WI38 (cell line): ENCODE measurements at regions not wholly inside any gene's neighbourhood (a gene's known extent, or its start where the extent isn't known, plus 50 kb on each side); places are given as distances from the start of the nearest gene placed in this dataset.

Experiments
- H3K4me3 ChIP-seq: 2 replicates; pipeline ENCODE4 v1.5.1; 2011; ENCODE audit warnings: low read depth, mild to moderate bottlenecking, control low read depth, low read length
- CTCF ChIP-seq: IDR thresholded peaks from 2 replicates; pipeline ENCODE4 v1.5.1; 2012; ENCODE audit warnings: low read depth, mild to moderate bottlenecking, control low read depth, low read length

- no peak for TF ChIP-seq CTCF
- no peak overlapping the region for H3K4me3 ChIP-seq
Measured at GRCh38 chr2:105681927-105682326, 62.8 kb upstream of the NCK2 start.

DNA sequence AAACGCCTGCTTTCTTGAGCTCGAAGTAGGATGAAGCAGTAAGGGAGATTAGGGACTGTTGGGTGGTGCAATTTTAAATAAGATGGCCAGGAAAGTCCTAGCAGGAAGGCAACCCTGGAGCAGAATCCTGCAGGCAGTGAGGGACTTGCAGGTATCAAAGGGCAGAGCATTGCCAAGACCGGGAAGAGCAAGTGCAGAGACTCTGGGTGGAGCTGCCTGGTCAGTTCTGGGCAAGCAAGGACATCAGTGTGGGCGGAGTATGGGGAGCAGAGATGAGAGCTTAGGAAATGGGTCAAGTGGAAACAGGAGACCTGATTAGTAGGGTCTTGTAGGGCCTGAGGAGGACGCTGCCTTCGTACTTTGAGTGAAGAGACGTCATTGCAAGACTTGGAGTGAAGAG lies 64.4 kb upstream of the NCK2 start:
- TF ChIP-seq CTCF: no peak
- no peak overlapping the region for H3K4me3 ChIP-seq

- no peak for TF ChIP-seq CTCF
- no peak overlapping the region for H3K4me3 ChIP-seq
Measured at GRCh38 chr2:105678346-105678745, 66.4 kb upstream of the NCK2 start.

DNA sequence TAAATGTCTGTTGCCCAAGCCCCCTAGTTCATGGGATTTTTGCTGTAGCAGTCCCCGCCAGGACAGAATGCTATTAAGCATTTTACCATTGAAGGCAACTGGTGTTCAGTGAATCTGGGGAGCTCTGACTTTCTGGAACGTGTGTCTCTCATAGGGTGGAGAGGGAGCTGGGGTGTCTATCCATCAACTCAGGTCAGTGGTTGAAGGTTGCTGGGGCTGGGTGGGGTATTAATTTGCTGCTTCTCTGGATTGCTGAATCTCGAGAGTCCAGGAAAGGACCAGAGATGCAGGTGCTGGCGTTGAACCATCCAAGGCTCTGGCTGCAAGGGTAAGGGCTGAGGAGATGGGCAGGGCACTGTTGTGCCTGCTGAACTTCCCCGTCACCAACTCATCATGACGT lies 66.8 kb upstream of the NCK2 start:
- TF ChIP-seq CTCF: no peak

GRCh38 chr2:105675841-105676240 lies 68.9 kb upstream of the NCK2 start:
- H3K4me3 ChIP-seq: no peak overlapping the region
- no peak for TF ChIP-seq CTCF

More for the DNA sequence above, 66.8 kb upstream of the NCK2 start:
- H3K4me3 ChIP-seq: no peak overlapping the region

GRCh38 chr2:105674859-105675541 lies 69.7 kb upstream of the NCK2 start:
- TF ChIP-seq CTCF: no peak
- no peak overlapping the region for H3K4me3 ChIP-seq

DNA sequence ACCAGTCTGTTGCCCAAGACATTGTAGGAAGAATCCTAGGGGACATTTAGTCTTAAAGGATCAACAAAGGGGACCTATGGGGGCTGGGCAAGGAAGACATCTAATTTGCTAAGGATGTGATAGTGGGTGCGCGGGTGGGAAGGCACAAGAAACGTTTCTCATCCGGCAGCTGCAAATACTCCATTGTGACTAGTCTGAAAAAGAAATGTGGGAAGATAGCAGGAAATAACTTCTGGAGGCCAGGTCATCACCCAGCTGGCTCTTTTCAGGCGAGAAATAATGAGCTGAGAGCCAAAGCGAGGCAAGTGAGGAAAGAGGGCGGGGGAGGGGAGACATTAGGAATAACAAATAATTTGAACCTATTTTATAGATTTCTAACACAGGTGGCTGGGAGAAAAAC lies 70.3 kb upstream of the NCK2 start:
- no peak overlapping the region for H3K4me3 ChIP-seq
- no peak for TF ChIP-seq CTCF
